NCI-H2081 (cell line): ENCODE measurements at regions not wholly inside any gene's neighbourhood (a gene's known extent, or its start where the extent isn't known, plus 50 kb on each side); places are given as distances from the start of the nearest gene placed in this dataset.
"Not testable (repeated sequence)": the region's sequence is repeated elsewhere in the genome, so short reads cannot be mapped to it uniquely, and the experiment has no call there.

ENCODE experiments used
- DNase-seq, 2 experiments: peaks; one replicate each; lab custom pipeline; 2025; lab: John Stamatoyannopoulos, UW

- DNase-seq = no peak
These were observed 126.1 kb downstream of the PPIAL4G start for GRCh38 chr1:148357037-148357436.

DNA sequence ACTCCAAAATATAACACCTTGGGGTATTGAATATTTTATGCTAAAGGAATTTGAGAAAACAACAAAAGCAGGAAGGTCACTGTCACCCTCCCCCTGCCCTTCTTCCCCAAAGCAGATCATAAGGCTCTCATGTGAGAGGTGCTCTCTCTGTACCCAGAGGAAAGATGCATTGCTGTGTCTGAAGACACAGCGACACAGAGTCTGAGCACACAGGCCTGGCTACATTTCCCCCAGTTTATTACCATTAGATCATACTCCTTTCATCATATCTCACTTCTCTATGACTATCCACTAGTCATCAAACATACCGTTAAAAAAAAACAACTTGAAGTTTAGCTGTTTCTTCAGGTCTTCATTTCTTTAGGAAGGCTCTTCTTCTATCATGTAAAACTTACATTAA, 127.1 kb downstream of the PPIAL4G start:
- DNase-seq = no peak

DNA sequence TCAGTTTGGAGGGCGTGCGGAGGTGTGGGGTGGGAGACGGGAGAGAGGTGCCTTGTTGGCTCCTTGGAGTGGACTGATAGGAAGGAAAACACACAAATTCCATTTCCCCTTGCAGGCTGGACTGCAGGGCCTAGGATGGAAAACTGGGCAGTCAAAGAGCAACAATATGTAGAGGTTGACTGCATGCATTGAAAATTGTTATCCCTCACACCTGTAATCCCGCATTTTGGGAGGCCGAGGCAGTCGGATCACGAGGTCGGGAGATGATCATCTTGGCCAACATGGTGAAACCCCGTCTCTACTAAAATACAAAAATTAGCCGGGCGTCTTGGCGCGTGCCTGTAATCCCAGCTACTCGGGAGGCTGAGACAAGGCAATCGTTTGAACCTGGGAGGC, 128.2 kb downstream of the PPIAL4G start:
- DNase-seq = no peak

- DNase-seq = no peak
These were observed 128.7 kb downstream of the PPIAL4G start for GRCh38 chr1:148354284-148354912.

DNA sequence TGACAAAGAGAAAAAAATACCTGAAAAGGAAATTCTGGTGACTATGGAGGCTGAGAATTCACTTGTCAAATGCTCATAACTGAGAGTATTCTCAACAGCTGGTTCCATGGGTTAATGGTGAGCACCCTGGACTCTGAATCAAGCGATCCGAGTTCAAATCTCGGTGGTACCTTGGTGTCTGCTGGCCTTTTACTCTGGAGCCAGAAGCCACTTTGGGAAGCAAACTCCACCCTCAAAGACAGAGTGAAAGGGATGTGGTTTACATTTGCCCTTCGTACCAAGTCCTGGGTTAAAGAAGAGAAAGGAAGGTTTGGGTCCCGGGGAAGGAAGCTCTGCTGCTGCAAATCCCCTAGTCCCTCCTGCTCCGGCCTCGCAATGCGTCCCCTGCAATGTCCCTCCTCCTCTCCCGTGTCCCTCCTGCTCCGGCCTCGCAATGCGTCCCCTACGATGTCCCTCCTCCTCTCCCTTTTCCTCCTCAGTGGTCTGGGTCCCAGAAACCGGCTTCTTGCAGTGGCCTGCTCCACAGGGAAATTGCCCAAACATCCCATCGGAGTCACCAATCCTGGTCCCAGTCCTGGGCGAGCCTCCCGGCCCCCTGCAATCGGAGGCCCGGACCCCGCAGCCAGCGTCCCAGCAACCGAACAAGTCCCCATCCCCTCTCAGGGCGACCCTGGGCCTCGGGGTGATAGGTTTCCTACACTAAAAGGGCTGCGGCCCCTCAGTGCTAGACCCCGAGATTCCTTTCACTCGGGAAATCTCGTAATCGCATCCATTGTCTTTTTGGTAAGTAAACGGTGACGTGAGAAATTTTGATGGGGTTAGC, 129.4 kb downstream of the PPIAL4G start:
- DNase-seq = no peak

- no peak for DNase-seq
These were observed 130.5 kb downstream of the PPIAL4G start for GRCh38 chr1:148352470-148353053.

GRCh38 chr1:148347781-148348180, 135.3 kb downstream of the PPIAL4G start:
- no peak for DNase-seq

DNA sequence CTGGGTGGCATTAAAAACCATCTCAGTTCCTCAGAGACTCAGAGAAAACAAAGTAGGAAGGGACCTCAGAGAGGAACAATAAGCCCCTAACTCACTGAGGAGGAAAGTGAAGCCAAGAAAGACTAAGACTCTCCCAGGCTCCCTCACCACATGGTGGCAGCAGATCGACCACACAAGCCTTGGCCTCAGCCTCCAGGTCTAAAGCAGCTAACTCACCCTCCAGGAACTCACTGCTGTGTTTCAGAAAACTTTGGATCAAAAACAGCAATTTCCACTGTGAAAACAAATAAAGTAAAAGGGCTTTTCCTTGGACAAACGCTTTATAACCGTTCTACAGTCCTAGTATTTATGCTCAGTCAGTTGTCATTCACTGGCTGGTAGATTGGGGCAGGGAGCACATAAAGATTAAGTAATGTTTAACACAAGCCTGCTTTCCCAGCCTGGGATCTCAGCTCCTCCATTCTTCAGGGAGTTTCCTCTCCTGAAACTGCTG, 137.4 kb downstream of the PPIAL4G start:
- not testable (repeated sequence) for DNase-seq

DNA sequence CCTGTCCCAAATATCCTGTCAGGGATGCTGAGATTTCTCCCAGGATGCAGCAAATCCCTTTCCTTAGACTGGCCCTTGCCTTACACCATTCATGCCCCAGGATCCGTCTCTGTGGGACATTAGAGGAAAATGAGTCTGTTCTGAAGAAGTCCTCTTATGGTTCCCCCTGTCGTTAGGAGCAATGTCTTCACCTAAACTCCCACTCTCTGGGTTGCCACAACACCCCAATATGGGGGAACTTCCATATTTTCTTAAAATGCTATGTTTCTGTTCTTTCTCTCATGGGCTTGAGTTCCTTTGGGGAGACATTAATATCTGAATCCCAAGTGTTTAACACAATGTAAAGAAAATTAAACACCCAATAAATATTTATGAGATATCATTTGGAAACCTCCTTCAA, 138.5 kb downstream of the PPIAL4G start:
- not testable (repeated sequence) for DNase-seq

- DNase-seq = not testable (repeated sequence)
These were observed 141.4 kb downstream of the PPIAL4G start for GRCh38 chr1:148341729-148342128.

DNA sequence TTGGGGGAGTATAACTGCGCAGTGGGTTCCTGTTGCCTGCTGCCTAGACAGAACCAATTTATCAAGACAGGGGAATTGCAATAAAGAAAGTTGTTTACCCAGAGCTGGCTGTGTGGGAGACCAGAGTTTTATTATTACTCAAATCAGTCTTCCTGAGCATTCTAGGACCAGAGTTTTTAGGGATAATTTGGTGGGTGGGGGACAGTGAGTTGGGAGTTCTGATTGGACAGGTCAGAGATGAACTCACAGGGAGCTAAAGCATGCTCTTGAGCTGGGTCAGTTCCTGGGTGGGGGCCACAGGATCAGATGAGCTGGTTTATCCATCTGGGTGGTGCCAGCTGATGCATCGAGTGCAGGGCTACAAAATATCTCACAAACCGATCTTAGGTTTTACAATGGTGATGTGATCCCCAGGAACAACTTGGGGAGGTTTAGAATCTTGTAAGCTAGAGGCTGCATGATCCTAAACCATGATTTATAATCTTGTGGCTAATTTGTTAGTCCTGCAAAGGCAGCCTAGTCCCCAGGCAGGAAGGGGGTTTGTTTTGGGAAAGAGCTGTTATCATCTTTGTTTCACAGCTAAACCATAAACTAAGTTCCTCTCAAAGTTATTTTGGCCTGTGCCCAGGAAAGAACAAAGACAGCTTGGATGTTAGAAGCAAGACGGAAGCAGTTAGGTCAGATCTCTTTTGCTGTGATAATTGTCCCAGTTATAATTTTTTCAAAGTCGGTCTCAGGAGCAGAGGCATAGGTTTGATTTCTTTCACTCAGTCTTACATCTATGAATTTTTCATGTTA, 146.8 kb downstream of the PPIAL4G start:
- DNase-seq = not testable (repeated sequence)

- DNase-seq = peak; percentile 91 to 98
These were observed 148.6 kb downstream of the PPIAL4G start for GRCh38 chr1:148334339-148335130.

- DNase-seq = peak in 1 of 2 experiments; percentile 66
These were observed 149.2 kb downstream of the PPIAL4G start for GRCh38 chr1:148333875-148334338.

DNA sequence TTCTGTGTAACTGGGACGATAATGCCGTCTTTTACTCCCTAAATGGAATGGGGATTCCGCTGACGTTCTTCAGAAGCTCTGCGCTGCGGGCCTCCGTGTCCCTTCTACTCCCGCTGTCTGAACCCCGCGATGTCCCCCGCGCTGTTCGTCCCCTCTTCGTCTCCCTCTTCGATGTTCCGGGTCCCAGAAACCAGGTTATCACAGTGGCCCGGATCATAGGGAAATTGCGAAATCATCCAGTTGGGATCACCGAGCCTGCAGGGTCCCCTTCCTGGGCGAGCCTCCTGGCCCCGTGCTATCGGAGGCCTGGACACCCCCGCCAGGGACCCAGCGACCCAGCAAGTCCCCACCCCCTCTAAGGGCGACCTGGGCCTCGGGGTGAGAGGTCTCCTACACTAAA, 154.2 kb downstream of the PPIAL4G start:
- DNase-seq = no peak

- not testable (repeated sequence) for DNase-seq
These were observed 158.1 kb downstream of the PPIAL4G start for GRCh38 chr1:148325031-148325430.

DNA sequence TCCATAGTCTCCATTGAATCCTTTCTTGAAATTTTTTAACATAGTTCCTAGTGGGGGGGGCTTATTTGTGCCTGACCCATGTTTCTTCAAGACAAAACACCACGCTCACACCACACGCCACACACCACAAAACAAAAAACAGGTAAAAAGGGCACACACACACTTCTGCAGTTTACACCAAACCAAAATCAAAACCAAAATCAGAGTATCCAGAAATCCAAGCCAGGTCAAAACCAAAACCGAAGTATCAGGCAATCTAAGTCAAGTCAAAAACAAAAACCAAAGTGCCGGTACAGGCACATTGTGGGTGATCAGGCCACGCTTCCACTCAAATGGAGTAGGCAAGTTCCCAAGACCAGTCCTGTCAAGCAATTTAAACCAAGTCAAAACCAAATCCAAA, 158.6 kb downstream of the PPIAL4G start:
- not testable (repeated sequence) for DNase-seq

GRCh38 chr1:148320079-148320478, 163.0 kb downstream of the PPIAL4G start:
- DNase-seq = not testable (repeated sequence)

DNA sequence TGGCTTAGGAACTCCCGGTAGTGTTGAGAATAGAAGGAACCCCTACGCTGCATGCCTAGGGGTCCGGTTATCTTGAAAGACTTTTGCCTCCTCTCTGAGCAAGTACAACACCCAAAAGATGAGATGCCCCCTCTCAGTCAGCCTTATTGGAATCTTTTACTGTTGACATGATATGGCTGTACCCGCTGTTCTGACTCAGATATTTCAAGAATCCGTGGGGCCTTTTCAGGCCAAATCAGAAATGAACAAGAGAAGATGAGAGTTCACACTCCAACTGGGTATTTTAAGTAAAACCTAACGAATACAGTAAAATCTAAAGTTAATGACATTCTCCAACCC, 164.2 kb downstream of the PPIAL4G start:
- no peak for DNase-seq

DNA sequence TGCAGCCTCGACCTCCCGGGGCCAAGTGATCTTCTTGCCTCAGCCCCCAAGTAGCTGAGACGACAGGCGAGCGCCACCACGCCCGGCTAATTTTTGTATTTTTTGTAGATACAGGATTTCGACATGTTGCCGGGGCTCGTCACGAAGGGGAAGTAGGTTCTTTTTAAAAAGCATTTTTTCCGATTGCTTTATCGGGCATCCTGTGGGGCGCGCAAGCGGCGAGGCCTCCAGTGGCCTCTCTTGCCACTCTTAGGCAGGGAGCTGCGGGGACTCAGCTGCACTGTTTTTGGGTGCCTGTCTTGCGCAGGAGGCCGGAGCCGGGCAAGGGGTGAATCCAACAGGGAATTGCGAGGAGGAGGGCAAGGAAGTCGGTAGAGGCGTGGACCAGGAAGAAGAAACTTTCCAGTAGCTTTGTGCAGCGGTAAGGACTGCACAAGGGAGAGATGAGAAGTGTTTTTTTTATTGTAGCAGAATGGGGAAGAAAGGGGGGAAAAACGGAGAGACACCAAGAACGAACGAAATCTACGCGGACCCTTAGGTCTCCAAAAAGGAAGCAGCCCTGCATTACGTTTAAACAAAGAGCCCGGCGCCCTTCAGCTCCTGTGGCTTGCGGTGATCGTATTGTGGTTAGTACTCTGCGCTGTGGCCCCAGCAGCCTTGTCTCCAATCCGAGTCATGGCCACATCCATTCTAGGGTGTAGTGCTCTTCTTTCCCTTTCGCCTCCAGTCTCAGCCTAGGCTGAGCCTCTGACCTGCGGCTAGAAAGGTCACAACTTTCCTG, 164.8 kb downstream of the PPIAL4G start:
- no peak for DNase-seq

DNA sequence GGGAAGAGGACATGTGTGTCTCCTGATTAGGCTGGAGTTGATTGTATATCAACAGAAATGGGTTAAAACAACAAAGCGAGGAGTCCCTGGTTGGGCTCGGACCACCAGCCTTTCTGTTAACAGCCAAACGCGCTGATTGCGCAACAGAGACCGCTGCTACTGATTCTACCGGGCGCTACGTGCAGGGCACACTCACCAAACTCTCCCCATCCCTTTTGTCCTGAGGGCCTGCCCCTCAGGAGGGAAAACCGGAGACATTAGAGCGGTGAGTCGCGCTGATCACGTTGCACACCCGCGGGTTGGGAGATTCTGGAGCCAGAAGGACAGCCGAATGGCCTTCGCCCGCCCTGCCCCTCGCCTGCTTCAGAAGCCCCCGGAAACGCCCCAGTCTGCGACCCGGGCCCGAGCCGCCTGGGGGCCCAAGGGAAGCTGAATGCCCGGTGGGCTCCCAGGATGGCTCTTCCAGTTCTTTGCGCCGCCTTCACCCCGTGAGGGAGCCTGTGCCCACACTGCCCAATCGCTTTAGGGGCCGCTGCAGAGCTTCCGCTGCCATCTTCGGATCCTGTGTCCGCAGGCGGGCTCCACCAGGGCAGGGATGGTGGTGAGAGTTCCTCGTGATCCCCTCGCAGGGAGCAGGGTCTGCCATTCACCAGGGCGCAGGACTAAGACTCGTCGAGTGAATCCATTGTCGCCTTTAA, 165.4 kb upstream of the NBPF11 start:
- DNase-seq = no peak
